ENCODE measurements at regions not wholly inside any gene's neighbourhood (a gene's known extent, or its start where the extent isn't known, plus 50 kb on each side); places are given as distances from the start of the nearest gene placed in this dataset.

DNA sequence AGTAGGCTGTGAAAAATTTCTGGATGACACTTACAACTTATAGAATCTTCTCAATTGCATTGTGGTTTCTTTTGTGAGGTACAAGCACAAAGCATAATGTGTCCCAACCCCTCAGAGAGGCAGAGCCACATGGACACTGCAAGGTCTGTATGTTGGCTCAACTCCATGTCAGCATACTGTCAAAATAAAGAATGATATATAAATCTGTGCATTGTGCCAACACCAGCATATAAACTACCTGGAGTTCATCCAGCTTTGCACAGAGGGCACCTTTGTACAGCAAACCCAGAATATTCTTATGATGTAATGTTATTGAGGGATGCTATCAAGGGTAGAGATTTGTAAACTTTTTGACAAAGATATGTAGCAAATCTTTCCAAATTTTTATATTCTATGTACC, 1065.8 kb upstream of the MIR17HG start:
- TF ChIP-seq CTCF (conservative IDR thresholded peaks at IDR 0.05; ENCODE audit: low read depth, low read length) = no peak
- TF ChIP-seq EZH2 (IDR thresholded peaks at IDR 0.05; ENCODE audit: borderline replicate concordance, low read depth, low read length, poor library complexity, severe bottlenecking) = no peak

Measured in A673 (cell line).